ENCODE measurements at regions not wholly inside any gene's neighbourhood (a gene's known extent, or its start where the extent isn't known, plus 50 kb on each side); places are given as distances from the start of the nearest gene placed in this dataset.

- H3K27ac ChIP-seq: no peak overlapping the region
- 63 to 67% (median 65%) methylated on average over 1 of the region's 1 CpG for WGBS, 4 donors
- H3K4me1 ChIP-seq (replicated peaks in 1 of 2): no peaks in the 10 kb centered on the region
- intact Hi-C loops (cut with DNase I): no loop called here
- TF ChIP-seq, protein P1, sequence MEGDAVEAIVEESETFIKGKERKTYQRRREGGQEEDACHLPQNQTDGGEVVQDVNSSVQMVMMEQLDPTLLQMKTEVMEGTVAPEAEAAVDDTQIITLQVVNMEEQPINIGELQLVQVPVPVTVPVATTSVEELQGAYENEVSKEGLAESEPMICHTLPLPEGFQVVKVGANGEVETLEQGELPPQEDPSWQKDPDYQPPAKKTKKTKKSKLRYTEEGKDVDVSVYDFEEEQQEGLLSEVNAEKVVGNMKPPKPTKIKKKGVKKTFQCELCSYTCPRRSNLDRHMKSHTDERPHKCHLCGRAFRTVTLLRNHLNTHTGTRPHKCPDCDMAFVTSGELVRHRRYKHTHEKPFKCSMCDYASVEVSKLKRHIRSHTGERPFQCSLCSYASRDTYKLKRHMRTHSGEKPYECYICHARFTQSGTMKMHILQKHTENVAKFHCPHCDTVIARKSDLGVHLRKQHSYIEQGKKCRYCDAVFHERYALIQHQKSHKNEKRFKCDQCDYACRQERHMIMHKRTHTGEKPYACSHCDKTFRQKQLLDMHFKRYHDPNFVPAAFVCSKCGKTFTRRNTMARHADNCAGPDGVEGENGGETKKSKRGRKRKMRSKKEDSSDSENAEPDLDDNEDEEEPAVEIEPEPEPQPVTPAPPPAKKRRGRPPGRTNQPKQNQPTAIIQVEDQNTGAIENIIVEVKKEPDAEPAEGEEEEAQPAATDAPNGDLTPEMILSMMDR (IDR thresholded peaks at IDR 0.05): no peak
- TF ChIP-seq POLR2A (IDR thresholded peaks at IDR 0.05): no peak
- no peaks in the 10 kb centered on the region for H3K27me3 ChIP-seq
- no peak overlapping the region for H3K4me3 ChIP-seq
- no peak for DNase-seq
- H3K9me3 ChIP-seq (replicated peaks in 1 of 3): no peaks in the 10 kb centered on the region
- H3K36me3 ChIP-seq (replicated peaks in 1 of 2): no peaks in the 10 kb centered on the region
These were observed 143.6 kb downstream of the OTOL1 start for GRCh38 chr3:161640181-161640580.

- no peaks in the 10 kb centered on the region for H3K36me3 ChIP-seq (replicated peaks in 1 of 2)
- H3K27ac ChIP-seq: no peak overlapping the region
- DNase-seq: no peak
- intact Hi-C loops (cut with DNase I): no loop called here
- no peaks in the 10 kb centered on the region for H3K4me1 ChIP-seq (replicated peaks in 1 of 2)
- H3K4me3 ChIP-seq: no peak overlapping the region
- no peaks in the 10 kb centered on the region for H3K9me3 ChIP-seq (replicated peaks in 1 of 3)
- 74 to 92% (median 81%) methylated on average over 1 of the region's 1 CpG for WGBS, 4 donors
- no peak for TF ChIP-seq POLR2A (IDR thresholded peaks at IDR 0.05)
- TF ChIP-seq, protein P1 (IDR thresholded peaks at IDR 0.05): no peak
- no peaks in the 10 kb centered on the region for H3K27me3 ChIP-seq
These were observed 144.7 kb downstream of the OTOL1 start for GRCh38 chr3:161641287-161641686.

DNA sequence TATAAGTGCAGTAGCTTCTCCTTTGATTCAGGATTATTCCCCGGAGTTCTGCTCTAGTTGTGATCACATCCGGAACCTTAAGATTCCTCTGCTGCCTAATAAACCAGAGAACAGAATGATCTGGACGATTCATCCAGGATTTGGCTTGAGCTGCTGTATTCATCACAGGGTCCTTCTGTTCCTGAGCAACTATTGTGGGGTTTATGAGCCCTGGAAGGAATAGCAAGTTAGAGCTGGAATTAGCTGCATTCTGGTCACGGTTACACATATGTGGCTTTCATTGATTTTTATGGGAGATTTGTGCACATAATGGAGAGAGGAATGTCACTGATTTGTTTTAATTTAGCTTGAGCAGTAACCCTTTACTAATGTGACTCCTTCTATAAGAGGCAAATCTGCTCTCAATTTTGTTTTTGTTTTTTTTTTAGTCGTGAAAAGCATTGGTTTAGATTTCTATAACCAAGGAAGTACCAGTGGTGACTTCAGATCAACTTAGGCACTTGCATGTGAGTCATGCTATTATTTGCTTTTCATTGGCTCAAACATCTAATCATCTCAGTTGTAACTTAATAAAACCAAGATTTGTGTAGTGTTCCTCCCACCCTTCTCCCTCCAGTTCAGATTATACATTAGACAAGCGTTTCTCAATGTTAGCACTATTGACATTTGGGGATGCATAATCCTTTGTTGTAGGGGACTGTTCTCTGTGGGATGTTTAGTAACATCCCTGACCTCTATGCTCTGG lies 148.5 kb downstream of the OTOL1 start:
- Histone ChIP-seq H3K36me3 (replicated peaks in 1 of 2) (no peaks in the 10 kb centered on the region), H3K4me1 (replicated peaks in 1 of 2) (no peaks in the 10 kb centered on the region), H3K27me3 (no peaks in the 10 kb centered on the region), H3K9me3 (replicated peaks in 1 of 3) (no peaks in the 10 kb centered on the region), H3K4me3 (no peak overlapping the region), H3K27ac (no peak overlapping the region)
- TF ChIP-seq, protein P1 (IDR thresholded peaks at IDR 0.05): no peak
- TF ChIP-seq POLR2A (IDR thresholded peaks at IDR 0.05): no peak
- DNase-seq: no peak
- intact Hi-C loops (cut with DNase I): no loop called here
- WGBS, 4 donors: 65 to 71% (median 69%) methylated on average over 6 of the region's 6 CpGs

DNA sequence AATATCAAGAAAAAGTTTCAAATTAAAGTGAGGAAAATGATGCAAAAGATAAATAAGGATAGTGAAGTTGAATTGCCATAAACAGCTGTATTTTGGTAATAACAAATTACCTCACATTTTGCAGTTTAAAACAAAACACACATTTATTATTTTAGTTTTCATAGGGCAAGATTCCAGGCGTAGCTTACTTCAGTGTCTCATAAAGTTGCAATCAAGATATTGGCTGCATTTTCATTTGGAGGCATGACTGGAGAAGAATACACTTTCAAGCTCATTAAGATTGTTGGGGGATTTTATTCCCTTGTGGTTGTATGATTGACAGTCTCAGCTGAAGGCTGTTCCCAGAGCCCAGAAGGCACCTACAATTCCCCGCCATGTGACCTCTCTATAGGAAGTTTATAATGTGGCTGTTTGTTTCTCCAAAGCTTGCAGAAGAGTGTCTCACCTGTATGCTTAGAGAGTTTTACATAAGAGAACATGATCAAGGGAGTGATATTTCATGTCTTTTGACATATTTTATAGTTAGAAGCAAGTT lies 151.4 kb downstream of the OTOL1 start:
- no peak for TF ChIP-seq POLR2A (IDR thresholded peaks at IDR 0.05)
- TF ChIP-seq, protein P1 (IDR thresholded peaks at IDR 0.05): no peak
- no peak overlapping the region for H3K27ac ChIP-seq
- no peaks in the 10 kb centered on the region for H3K27me3 ChIP-seq
- H3K9me3 ChIP-seq (replicated peaks in 1 of 3): no peaks in the 10 kb centered on the region
- WGBS, 4 donors: 69 to 82% (median 74%) methylated on average over 2 of the region's 2 CpGs
- no peaks in the 10 kb centered on the region for H3K4me1 ChIP-seq (replicated peaks in 1 of 2)
- H3K36me3 ChIP-seq (replicated peaks in 1 of 2): no peaks in the 10 kb centered on the region
- no peak overlapping the region for H3K4me3 ChIP-seq
- intact Hi-C loops (cut with DNase I): no loop called here
- no peak for DNase-seq
